ENCODE measurements at regions not wholly inside any gene's neighbourhood (a gene's known extent, or its start where the extent isn't known, plus 50 kb on each side); places are given as distances from the start of the nearest gene placed in this dataset.

- TF ChIP-seq ZNF462 (CRISPR knock-in tag; IDR thresholded peaks at IDR 0.05) (no peak), NANOG (IDR thresholded peaks at IDR 0.05; ENCODE audit: borderline replicate concordance) (no peak), ETS1 (IDR thresholded peaks at IDR 0.05) (no peak)
Observed at GRCh38 chr14:40309124-40309523, 876.9 kb upstream of the FBXO33 start (continued).

GRCh38 chr14:40308240-40308639 is 876.0 kb upstream of the FBXO33 start:
- peaks cover 6% of the 10 kb centered on the region for H3K9me2 ChIP-seq (ENCODE audit: insufficient read depth)
- Mint-ChIP-seq H3K27me3 (ENCODE audit: insufficient read depth, low read depth, poor library complexity) (no peaks in the 10 kb centered on the region), H3K4me1 (no peaks in the 10 kb centered on the region), H3K4me3 (no peak overlapping the region), H3K36me3 (ENCODE audit: low read depth) (no peaks in the 10 kb centered on the region), H3K27ac (no peak overlapping the region), H3K9me3 (no peaks in the 10 kb centered on the region)
- H3K4me1 ChIP-seq (ENCODE audit: insufficient read depth): no peaks in the 10 kb centered on the region
- DNase-seq (ENCODE audit: low spot score): no peak
- no peaks in the 10 kb centered on the region for H3K27me3 ChIP-seq (ENCODE audit: insufficient read depth)
- no peak for ATAC-seq
- H3K79me2 ChIP-seq (replicated peaks; ENCODE audit: insufficient read depth): no peaks in the 10 kb centered on the region
- TF ChIP-seq EZH2 (IDR thresholded peaks at IDR 0.05; ENCODE audit: low read depth, unreplicated experiment) (no peak), REST (IDR thresholded peaks at IDR 0.05; ENCODE audit: unreplicated experiment) (no peak)
- H3K36me3 ChIP-seq (ENCODE audit: insufficient read depth): no peaks in the 10 kb centered on the region
- no peak overlapping the region for H3K4me2 ChIP-seq
- H3K4me3 ChIP-seq: no peak overlapping the region
- no peak overlapping the region for H3K27ac ChIP-seq (ENCODE audit: low read depth)
- H2AFZ ChIP-seq: no peak overlapping the region
- H4K20me1 ChIP-seq (replicated peaks; ENCODE audit: insufficient read depth): no peaks in the 10 kb centered on the region
- no peaks in the 10 kb centered on the region for H3F3A ChIP-seq (replicated peaks; ENCODE audit: low read depth)

Data from GM23338 (cell line).